Psoas muscle (tissue), 7 donors: ENCODE measurements at regions not wholly inside any gene's neighbourhood (a gene's known extent, or its start where the extent isn't known, plus 50 kb on each side); places are given as distances from the start of the nearest gene placed in this dataset.

Experiments
- ATAC-seq, 4 donors: fragments of 200-7000 bp; cut with Tn5 transposase; one replicate each; pipeline ENCODE4 v1.9.1; 2020; ENCODE audit warnings: moderate library complexity in 3 of 4, mild to moderate bottlenecking in 2 of 4
- DNase-seq, 2 donors: peaks; one replicate each; pipeline ENCODE4 v3.0.0-alpha.2; 2020
- H3K27ac ChIP-seq: fragments of 200-600 bp; one replicate; pipeline ENCODE4 v1.8.0; 2022
- H3K27me3 ChIP-seq, 3 donors: fragments of 200-600 bp in 1 of 3; one replicate each; pipeline versions ENCODE4 v1.6.1 to v1.8.0; 2013 to 2022; ENCODE audit warnings: low read length in 2 of 3, mild to moderate bottlenecking in 2 of 3, moderate library complexity in 1 of 3; ENCODE audit not compliant: insufficient read depth in 3 of 3
- H3K36me3 ChIP-seq, 2 donors: fragments of 200-600 bp in 1 of 2; one replicate each; pipeline versions ENCODE4 v1.6.1 to v1.8.0; 2013 to 2022; ENCODE audit warnings: low read depth in 1 of 2, mild to moderate bottlenecking in 1 of 2, moderate library complexity in 1 of 2; ENCODE audit not compliant: insufficient read depth in 1 of 2
- H3K4me1 ChIP-seq: fragments of 200-600 bp; one replicate; pipeline ENCODE4 v1.8.0; 2022
- H3K4me3 ChIP-seq: fragments of 200-600 bp; one replicate; pipeline ENCODE4 v1.8.0; 2022; ENCODE audit warnings: mild to moderate bottlenecking
- H3K9me3 ChIP-seq: fragments of 200-600 bp; one replicate; pipeline ENCODE4 v1.8.0; 2022
- CTCF ChIP-seq: fragments of 200-600 bp; IDR thresholded peaks from one replicate; pipeline ENCODE4 v1.8.0; 2022; ENCODE audit warnings: antibody characterized with exemption
- WGBS, 3 donors: extraction: QIAGEN DNeasy Blood & Tissue Kit; methylation state at CpG; one replicate each; pipeline versions ENCODE4 v1.1.6 to v1.1.7; 2013; 5-methylcytosine and 5-hydroxymethylcytosine counted together
- intact Hi-C, 2 donors: fragments of 100-400 bp; cut with DNase I; formaldehyde crosslinking; loops; one replicate each; pipeline versions ENCODE4 v1.11.0 to v1.14.2; 2022
- donor health status: healthy with polysubstance abuse.
- donor health status: DM: no; HTN: no; CAD: no; lungs with moderate emphysema.
- donor health status: Bipolar disorder and iron deficiency.
- donor health status: healthy.
- donor health status: DM: yes; HTN: yes; CAD: no.
- donor health status: DM: no; HTN: no; CAD: no.
- donor health status: DM: yes; HTN: yes; CAD: no.

- H3K4me1 ChIP-seq, result no peaks in the 10 kb centered on the region
- H3K27me3 ChIP-seq, result no peaks in the 10 kb centered on the region
- H3K27ac ChIP-seq, result no peak overlapping the region
- H3K36me3 ChIP-seq, result no peaks in the 10 kb centered on the region
- no peak overlapping the region for H3K4me3 ChIP-seq
- no peak for DNase-seq
- no peak for TF ChIP-seq CTCF
- ATAC-seq, result no peak
- intact Hi-C loops, result no loop called here
- WGBS, 3 donors, result 0 to 63% (median 23%) methylated on average over 1 of the region's 1 CpG
- H3K9me3 ChIP-seq, result peaks cover 6% of the 10 kb centered on the region
Measured at GRCh38 chr7:52647046-52647445, 388.4 kb upstream of the POM121L12 start.

GRCh38 chr7:52639981-52640380 lies 395.5 kb upstream of the POM121L12 start:
- ATAC-seq, result no peak
- Histone ChIP-seq H3K4me1 (no peaks in the 10 kb centered on the region), H3K4me3 (no peak overlapping the region), H3K36me3 (no peaks in the 10 kb centered on the region), H3K9me3 (no peaks in the 10 kb centered on the region), H3K27ac (no peak overlapping the region), H3K27me3 (no peaks in the 10 kb centered on the region)
- TF ChIP-seq CTCF, result no peak
- DNase-seq, result no peak
- 59 to 69% (median 60%) methylated on average over 4 of the region's 4 CpGs for WGBS, 3 donors
- intact Hi-C loops, result no loop called here

DNA sequence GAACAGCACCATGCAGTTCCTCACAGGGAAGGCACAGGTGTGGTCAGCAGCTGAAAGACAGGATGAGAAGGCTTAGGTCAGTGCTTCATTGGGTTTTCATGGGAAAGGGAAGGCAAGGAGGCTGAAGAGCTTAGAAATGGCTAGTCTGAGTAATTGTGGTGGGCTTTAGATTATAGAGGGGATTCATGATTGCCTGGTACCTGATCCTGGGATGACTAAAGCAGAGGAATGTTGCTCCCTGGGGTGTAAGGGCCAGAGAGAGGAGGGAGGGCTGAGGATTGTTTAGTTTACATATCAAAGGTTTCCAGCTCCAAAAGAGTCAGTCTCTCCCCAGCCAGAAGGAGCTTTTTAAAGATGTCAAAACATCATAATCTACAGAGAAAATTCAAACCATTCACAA lies 396.3 kb upstream of the POM121L12 start:
- Histone ChIP-seq H3K36me3 (no peaks in the 10 kb centered on the region), H3K27me3 (no peaks in the 10 kb centered on the region), H3K4me1 (no peaks in the 10 kb centered on the region), H3K9me3 (no peaks in the 10 kb centered on the region), H3K4me3 (no peak overlapping the region), H3K27ac (no peak overlapping the region)
- intact Hi-C loops, result no loop called here
- DNase-seq, result no peak
- ATAC-seq, result no peak
- TF ChIP-seq CTCF, result no peak

DNA sequence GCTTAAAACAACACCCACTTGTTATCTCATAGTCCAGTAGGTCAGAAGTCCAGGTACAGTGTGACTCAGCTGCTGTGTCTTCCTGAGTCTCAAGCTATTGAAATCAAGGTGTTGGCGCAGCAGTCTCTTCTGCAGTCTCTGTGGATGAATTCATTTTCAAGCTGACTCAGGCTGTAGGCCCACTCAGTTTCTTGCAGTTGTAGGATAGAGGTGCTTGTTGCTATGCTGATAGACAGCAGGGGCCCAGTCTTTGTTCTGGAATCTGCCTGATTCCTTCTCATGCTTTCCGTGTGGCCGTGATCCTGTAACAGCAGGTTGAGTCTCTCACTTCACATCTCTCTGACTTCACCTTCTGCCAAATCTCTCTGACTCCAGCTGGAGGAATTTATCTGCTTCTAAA lies 400.4 kb upstream of the POM121L12 start:
- no peak overlapping the region for H3K4me3 ChIP-seq
- DNase-seq, result no peak
- no peaks in the 10 kb centered on the region for H3K4me1 ChIP-seq
- no peaks in the 10 kb centered on the region for H3K9me3 ChIP-seq
- no peaks in the 10 kb centered on the region for H3K36me3 ChIP-seq
- no peak overlapping the region for H3K27ac ChIP-seq
- TF ChIP-seq CTCF, result no peak
- H3K27me3 ChIP-seq, result no peaks in the 10 kb centered on the region
- intact Hi-C loops, result no loop called here
- no peak for ATAC-seq
- WGBS, 3 donors, result 51 to 53% (median 52%) methylated on average over 3 of the region's 3 CpGs

DNA sequence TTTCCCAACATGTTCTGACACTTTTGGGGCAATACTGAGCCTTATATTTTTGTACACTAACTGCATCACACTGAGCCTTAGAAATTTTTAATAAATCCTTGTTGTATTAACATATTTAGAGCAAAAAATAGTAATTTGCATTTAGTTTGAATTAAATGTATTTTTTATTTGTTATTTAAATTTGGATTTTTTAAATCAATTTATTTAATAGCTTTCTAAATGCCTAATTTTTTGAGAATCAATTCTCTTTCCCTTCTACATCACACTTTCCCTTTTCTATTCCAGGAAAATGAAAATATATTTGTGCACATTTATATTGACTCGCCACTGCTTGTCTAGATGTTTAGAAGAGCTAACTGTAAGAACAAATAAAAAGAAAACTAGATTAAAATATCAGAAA lies 414.6 kb upstream of the POM121L12 start:
- Histone ChIP-seq H3K27me3 (no peaks in the 10 kb centered on the region), H3K4me3 (no peak overlapping the region), H3K9me3 (peaks cover 4% of the 10 kb centered on the region), H3K36me3 (no peaks in the 10 kb centered on the region), H3K27ac (no peak overlapping the region), H3K4me1 (no peaks in the 10 kb centered on the region)
- ATAC-seq (no peak), DNase-seq (no peak)
- TF ChIP-seq CTCF, result no peak
- intact Hi-C loops, result no loop called here
- 86 to 93% (median 90%) methylated on average over 1 of the region's 1 CpG for WGBS, 3 donors
